OCI-LY1 (cell line): ENCODE measurements at regions not wholly inside any gene's neighbourhood (a gene's known extent, or its start where the extent isn't known, plus 50 kb on each side); places are given as distances from the start of the nearest gene placed in this dataset.

Experiments
- H2AFZ ChIP-seq: fragments of 200-600 bp; sonication (generic), shearing (Covaris generic); 2 replicates; pipeline ENCODE4 v1.6.0; 2014; ENCODE audit warnings: antibody characterized with exemption, mild to moderate bottlenecking, low read length
- H3F3A ChIP-seq: fragments of 200-600 bp; sonication (generic), shearing (Covaris generic); 2 replicates; pipeline ENCODE4 v1.6.0; 2014; ENCODE audit warnings: mild to moderate bottlenecking, antibody characterized with exemption, low read length, moderate library complexity; ENCODE audit not compliant: insufficient read depth
- H3K27ac ChIP-seq: fragments of 200-600 bp; sonication (generic); 2 replicates; pipeline ENCODE4 v1.5.1; 2014; ENCODE audit warnings: low read length, mixed run types, mild to moderate bottlenecking, low read depth; ENCODE audit not compliant: poor library complexity, severe bottlenecking
- H3K27me3 ChIP-seq: fragments of 200-600 bp; sonication (generic); 2 replicates; pipeline ENCODE4 v1.6.0; 2014; ENCODE audit warnings: antibody characterized with exemption, mild to moderate bottlenecking, low read length, moderate library complexity; ENCODE audit not compliant: insufficient read depth
- H3K36me3 ChIP-seq: fragments of 200-600 bp; sonication (generic); 2 replicates; pipeline ENCODE4 v1.6.1; 2014; ENCODE audit warnings: mild to moderate bottlenecking, antibody characterized with exemption, low read length, moderate library complexity, mixed read lengths; ENCODE audit not compliant: insufficient read depth
- H3K4me1 ChIP-seq: fragments of 200-600 bp; sonication (generic); 2 replicates; pipeline ENCODE4 v1.5.1; 2014; ENCODE audit warnings: mild to moderate bottlenecking, low read length, moderate library complexity; ENCODE audit not compliant: insufficient read depth, severe bottlenecking
- H3K4me2 ChIP-seq: fragments of 200-600 bp; sonication (generic), shearing (Covaris generic); 2 replicates; pipeline ENCODE4 v1.6.1; 2014; ENCODE audit warnings: low read length
- H3K4me3 ChIP-seq: fragments of 200-600 bp; sonication (generic); 2 replicates; pipeline ENCODE4 v1.5.1; 2014; ENCODE audit warnings: low read length, low read depth, mild to moderate bottlenecking, mixed read lengths; ENCODE audit not compliant: poor library complexity, severe bottlenecking
- H3K79me2 ChIP-seq: fragments of 200-600 bp; shearing (Covaris generic); 2 replicates; pipeline ENCODE4 v1.6.1; 2016; ENCODE audit warnings: mixed run types, low read length, mixed read lengths; ENCODE audit not compliant: insufficient read depth
- H3K9ac ChIP-seq: fragments of 200-600 bp; sonication (generic), shearing (Covaris generic); 2 replicates; pipeline ENCODE4 v1.6.1; 2014; ENCODE audit warnings: mild to moderate bottlenecking, low read length, mixed read lengths
- H3K9me2 ChIP-seq: fragments of 200-600 bp; sonication (generic), shearing (Covaris generic); 2 replicates; pipeline ENCODE4 v1.6.1; 2014; ENCODE audit warnings: low read depth, mild to moderate bottlenecking, low read length, mixed read lengths
- H3K9me3 ChIP-seq: fragments of 200-600 bp; shearing (Covaris generic); 2 replicates; pipeline ENCODE4 v1.6.1; 2014; ENCODE audit warnings: low read length, mixed read lengths
- H4K20me1 ChIP-seq: fragments of 200-600 bp; sonication (generic), shearing (Covaris generic); 2 replicates; pipeline ENCODE4 v1.6.0; 2016; ENCODE audit warnings: mild to moderate bottlenecking, low read length; ENCODE audit not compliant: insufficient read depth
- CTCF ChIP-seq: fragments of 200-600 bp; sonication (generic), shearing (Covaris generic); IDR thresholded peaks from 2 replicates; pipeline ENCODE4 v1.5.1; 2017; ENCODE audit warnings: mild to moderate bottlenecking, antibody characterized with exemption, low read length, moderate library complexity, mixed read lengths
- EZH2 ChIP-seq: fragments of 200-600 bp; sonication (generic), shearing (Covaris generic); IDR thresholded peaks from 2 replicates; pipeline ENCODE4 v1.8.0; 2017; ENCODE audit warnings: borderline replicate concordance, mixed run types, mild to moderate bottlenecking, antibody characterized with exemption, low read length, moderate library complexity, mixed read lengths

- Histone ChIP-seq H3F3A (no peaks in the 10 kb centered on the region), H3K27ac (no peak overlapping the region), H3K4me3 (no peak overlapping the region), H3K9ac (no peak overlapping the region), H4K20me1 (no peaks in the 10 kb centered on the region), H3K27me3 (no peaks in the 10 kb centered on the region), H3K4me2 (no peak overlapping the region), H3K9me2 (no peaks in the 10 kb centered on the region), H3K36me3 (no peaks in the 10 kb centered on the region), H2AFZ (no peak overlapping the region), H3K79me2 (no peaks in the 10 kb centered on the region), H3K4me1 (no peaks in the 10 kb centered on the region), H3K9me3 (no peaks in the 10 kb centered on the region)
- TF ChIP-seq CTCF: no peak
- TF ChIP-seq EZH2: no peak
These were observed 452.5 kb downstream of the CDH26 start for GRCh38 chr20:60410618-60411264.

GRCh38 chr20:60411813-60412212, 453.6 kb downstream of the CDH26 start:
- H3K4me1 ChIP-seq: no peaks in the 10 kb centered on the region
- H3K27me3 ChIP-seq: no peaks in the 10 kb centered on the region
- H3K9me3 ChIP-seq: no peaks in the 10 kb centered on the region

GRCh38 chr20:60420676-60421229, 462.5 kb downstream of the CDH26 start:
- Histone ChIP-seq H3K36me3 (no peaks in the 10 kb centered on the region), H3K27ac (no peak overlapping the region), H3K9me3 (no peaks in the 10 kb centered on the region), H3K9me2 (no peaks in the 10 kb centered on the region), H4K20me1 (no peaks in the 10 kb centered on the region), H3K27me3 (0 out of 2 replicates have a peak, but pooled peaks cover 4% of the 10 kb centered on the region), H3K9ac (no peak overlapping the region), H3K79me2 (no peaks in the 10 kb centered on the region), H3F3A (no peaks in the 10 kb centered on the region), H3K4me1 (no peaks in the 10 kb centered on the region), H3K4me2 (no peak overlapping the region), H3K4me3 (no peak overlapping the region), H2AFZ (no peak overlapping the region)
- TF ChIP-seq EZH2 (no peak), CTCF (no peak)

More at GRCh38 chr20:60411813-60412212, 453.6 kb downstream of the CDH26 start:
- Histone ChIP-seq H3K4me2 (no peak overlapping the region), H3K4me3 (no peak overlapping the region), H4K20me1 (no peaks in the 10 kb centered on the region), H3K36me3 (no peaks in the 10 kb centered on the region), H3K79me2 (no peaks in the 10 kb centered on the region), H2AFZ (no peak overlapping the region), H3K9me2 (no peaks in the 10 kb centered on the region), H3K9ac (no peak overlapping the region), H3K27ac (no peak overlapping the region), H3F3A (no peaks in the 10 kb centered on the region)
- TF ChIP-seq EZH2 (no peak), CTCF (no peak)
